Activated CD4-positive, alpha-beta T cell treated with anti-CD3 and anti-CD28 coated beads, Interleukin-2, amount 50 U/mL, for 24 hours (primary cell): ENCODE measurements at regions not wholly inside any gene's neighbourhood (a gene's known extent, or its start where the extent isn't known, plus 50 kb on each side); places are given as distances from the start of the nearest gene placed in this dataset.
"Not testable (repeated sequence)": the region's sequence is repeated elsewhere in the genome, so short reads cannot be mapped to it uniquely, and the experiment has no call there.

ENCODE experiments used
- DNase-seq, 2 donors: peaks; one replicate each; pipeline ENCODE4 v3.0.0-alpha.2; 2020; ENCODE audit warnings: low read depth in 1 of 2, low spot score in 1 of 2

- DNase-seq = peak in 1 of 2 donors; percentile 24
Measured at GRCh38 chr15:98085003-98085639, 124.6 kb downstream of the ARRDC4 start.

GRCh38 chr15:98088307-98088945 is 127.9 kb downstream of the ARRDC4 start:
- not testable (repeated sequence) for DNase-seq

- not testable (repeated sequence) for DNase-seq
Measured at GRCh38 chr15:98089352-98089751, 128.8 kb downstream of the ARRDC4 start.

GRCh38 chr15:98097986-98098385 is 137.5 kb downstream of the ARRDC4 start:
- DNase-seq = not testable (repeated sequence)

DNA sequence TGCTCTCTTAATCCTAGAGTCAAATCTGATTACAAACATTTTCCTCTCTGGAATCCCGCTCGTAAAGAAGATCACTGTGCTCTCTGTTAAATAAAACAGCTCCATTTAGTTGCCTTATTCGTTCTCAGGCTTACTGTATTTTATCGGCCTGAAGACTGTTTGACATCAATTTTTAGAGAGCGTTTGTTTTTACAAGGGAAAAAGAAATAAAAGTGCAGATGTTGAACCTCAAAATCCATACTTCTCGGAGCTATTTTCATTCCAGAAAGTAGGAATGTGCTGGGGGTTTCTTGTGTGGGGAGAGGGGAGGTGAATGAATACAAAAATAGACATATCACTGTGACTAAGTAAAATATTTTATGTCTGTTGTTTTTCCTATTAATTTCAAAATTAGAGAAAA is 140.1 kb downstream of the ARRDC4 start:
- not testable (repeated sequence) for DNase-seq

- DNase-seq = no peak
Measured at GRCh38 chr15:98103570-98103969, 143.1 kb downstream of the ARRDC4 start.

DNA sequence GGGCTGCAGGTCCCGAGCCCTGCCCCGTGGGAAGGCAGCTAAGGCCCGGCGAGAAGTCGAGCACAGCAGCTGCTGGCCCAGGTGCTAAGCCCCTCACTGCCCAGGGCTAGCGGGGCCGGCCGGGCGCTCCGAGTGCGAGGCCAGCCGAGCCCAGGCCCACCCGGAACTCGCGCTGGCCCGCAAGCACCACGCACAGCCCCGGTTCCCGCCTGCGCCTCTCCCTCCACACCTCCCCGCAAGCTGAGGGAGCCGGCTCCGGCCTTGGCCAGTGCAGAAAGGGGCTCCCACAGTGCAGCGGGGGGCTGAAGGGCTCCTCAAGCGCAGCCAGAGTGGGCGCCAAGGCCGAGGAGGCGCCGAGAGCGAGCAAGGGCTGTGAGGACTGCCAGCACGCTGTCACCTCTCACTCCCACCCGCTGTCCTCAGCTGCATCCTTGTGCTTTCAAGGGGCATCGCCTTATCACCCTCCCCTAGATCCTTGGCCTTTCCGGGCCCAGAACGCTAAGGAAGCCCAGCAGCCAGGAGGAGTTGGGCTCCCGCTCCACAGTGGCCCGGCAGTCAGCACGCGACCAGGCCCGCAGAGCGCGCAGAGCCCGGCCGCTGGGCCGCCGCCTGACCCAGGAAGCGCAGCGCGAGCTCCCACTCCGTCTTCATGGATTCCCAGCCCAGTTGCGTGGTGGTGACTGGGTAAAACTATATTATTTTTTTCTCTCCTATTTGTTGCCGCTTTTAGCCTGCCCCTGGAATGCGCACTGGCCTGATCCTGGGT is 144.1 kb downstream of the ARRDC4 start:
- DNase-seq = not testable (repeated sequence)

GRCh38 chr15:98106615-98107194 is 146.2 kb downstream of the ARRDC4 start:
- not testable (repeated sequence) for DNase-seq

DNA sequence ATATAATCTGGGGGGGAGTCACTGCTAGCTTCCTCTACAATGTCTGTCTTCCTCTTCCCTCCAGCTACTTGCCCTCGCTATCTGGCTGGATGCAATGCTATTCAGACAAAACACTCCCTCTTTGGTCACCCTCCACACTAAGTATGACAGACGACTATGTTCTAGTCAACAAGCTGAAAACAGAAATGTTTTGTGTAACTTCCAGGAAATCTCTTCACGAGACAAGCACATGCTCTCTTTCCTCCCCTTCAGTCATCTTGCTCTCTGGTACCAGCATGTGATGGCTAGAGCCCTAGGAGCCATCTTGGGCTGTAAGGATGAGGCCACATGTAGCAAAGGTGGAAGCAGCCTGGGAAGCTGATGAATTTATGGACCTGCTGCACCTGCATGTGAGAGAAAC is 151.3 kb downstream of the ARRDC4 start:
- no peak for DNase-seq

DNA sequence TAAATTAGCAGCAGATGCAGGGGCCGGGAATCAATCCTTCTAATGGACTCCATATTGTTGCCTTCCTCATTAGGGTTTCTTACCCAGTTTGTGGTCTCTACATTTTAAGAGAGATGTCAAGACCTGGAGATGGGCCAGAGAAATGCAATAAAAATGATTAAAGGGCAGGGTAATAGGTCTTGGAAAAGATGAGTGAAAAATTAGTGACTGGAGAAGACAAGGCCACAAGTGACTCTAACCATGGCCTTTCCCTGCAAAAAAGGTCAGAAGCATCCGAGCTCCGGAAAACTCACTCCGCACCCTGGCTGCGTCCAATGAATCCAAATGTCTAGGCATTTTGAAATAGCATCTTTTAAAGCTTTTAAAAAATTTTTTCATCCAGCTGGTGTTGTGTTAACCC is 152.8 kb downstream of the ARRDC4 start:
- DNase-seq = no peak

GRCh38 chr15:98120561-98120960 is 160.1 kb downstream of the ARRDC4 start:
- DNase-seq = no peak

GRCh38 chr15:98121536-98121935 is 161.0 kb downstream of the ARRDC4 start:
- DNase-seq = no peak

- DNase-seq = no peak
Measured at GRCh38 chr15:98121957-98122356, 161.5 kb downstream of the ARRDC4 start.

DNA sequence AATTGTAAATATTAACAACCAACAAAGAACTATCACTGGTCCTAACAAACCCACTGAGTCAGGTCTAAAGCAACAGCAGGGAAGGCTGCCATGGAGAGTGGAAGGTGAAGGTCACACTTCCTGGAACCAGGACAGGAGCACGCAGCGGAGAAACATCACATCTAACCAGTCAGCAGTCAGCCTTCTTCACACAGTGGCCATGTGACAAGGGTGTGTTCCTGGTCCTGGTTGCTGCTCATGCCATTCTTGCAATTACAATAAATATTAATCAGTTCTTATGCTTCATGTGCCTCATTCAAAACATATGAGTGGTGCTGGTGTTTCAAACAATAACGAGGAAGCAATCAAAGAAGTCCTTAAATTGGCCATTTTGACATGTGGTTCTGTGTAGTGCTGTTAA is 162.8 kb downstream of the ARRDC4 start:
- DNase-seq = no peak

DNA sequence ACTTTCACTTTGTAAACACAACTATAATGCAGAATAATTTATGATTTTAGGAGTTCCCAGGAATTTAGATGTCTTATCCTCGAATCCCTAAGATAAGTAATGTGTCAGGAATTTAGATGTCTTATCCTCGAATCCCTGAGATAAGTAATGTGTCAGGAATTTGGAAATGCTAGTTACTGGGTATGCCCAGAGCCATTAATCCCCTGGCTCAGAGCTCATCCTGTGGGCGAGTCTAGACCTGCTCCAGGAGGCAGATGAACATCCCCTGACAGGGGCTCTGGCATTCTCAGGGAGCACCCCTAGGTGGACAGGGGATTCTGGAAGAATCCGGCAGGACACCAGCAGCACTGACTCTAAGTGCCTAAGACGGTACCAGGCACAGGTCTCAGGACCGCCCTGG is 163.3 kb downstream of the ARRDC4 start:
- no peak for DNase-seq

GRCh38 chr15:98124581-98124980 is 164.1 kb downstream of the ARRDC4 start:
- no peak for DNase-seq

- no peak for DNase-seq
Measured at GRCh38 chr15:98126326-98127085, 166.0 kb downstream of the ARRDC4 start.

GRCh38 chr15:98127586-98127985 is 167.1 kb downstream of the ARRDC4 start:
- no peak for DNase-seq

DNA sequence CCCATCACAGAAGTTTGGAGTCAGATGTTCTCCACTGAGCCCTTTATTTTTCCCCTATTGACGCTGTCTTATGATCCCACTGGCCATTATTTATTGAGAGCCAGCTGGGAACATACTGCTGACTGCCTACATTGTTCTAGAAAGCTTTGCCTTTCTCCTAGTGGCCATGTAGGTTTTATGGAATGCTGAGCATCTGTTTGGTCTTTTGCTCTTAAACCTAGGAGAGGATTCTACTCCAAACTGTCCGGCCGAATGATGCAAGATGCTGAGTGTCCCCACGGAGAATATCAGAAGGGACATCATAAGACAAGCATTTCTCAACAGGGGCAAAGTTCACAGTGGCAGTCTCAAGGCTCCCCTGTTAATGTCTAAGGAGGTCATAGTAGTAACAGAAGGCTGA is 171.4 kb downstream of the ARRDC4 start:
- DNase-seq = no peak

DNA sequence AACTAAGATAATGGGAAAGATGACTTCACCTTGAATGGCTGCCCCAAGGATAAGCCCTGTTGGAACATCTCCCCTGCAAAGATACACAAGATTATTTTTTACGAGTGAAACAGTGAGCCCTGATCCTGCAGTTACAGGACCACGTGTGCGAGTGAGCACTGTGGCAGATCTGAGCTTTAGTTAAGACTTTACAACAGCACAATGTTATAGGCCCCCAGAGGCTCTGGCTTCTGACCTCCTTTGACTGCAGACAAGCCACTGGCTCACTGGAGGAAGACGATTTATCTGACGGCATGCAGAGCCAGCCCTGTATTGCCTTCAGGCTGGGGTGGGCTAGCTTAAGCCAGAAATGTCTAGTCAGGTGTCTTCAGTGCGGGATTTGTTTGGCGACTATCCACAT is 174.4 kb downstream of the ARRDC4 start:
- no peak for DNase-seq

DNA sequence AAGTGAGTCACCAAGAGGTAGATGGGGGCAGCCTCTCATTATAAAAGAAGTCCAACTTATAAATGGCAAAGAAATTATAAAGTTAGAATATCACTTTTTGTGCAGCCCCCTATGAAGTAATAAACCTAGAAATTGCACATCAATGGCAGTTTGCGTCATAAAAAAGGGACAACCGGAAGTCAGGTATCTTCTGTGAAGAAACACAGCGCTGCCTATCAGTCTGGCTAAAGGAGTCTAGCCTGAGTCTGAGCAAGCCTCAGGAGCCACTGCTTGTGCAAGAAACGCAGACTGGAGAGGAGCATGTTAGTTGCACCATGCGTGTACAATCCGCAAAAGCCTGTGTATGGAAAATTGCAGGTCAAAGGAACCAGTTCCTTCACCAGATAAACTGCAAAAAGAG is 178.4 kb downstream of the ARRDC4 start:
- no peak for DNase-seq
